Activated naive CD4-positive, alpha-beta T cell treated with anti-CD3 and anti-CD28 coated beads, Interleukin-2, amount 10 ng/mL, durations not matched to agents 7 days and 5 days (primary cell): ENCODE measurements at regions not wholly inside any gene's neighbourhood (a gene's known extent, or its start where the extent isn't known, plus 50 kb on each side); places are given as distances from the start of the nearest gene placed in this dataset.
A peak's percentile ranks its signal among the peaks of the same experiment; 100 is the strongest.
"Not testable (repeated sequence)": the region's sequence is repeated elsewhere in the genome, so short reads cannot be mapped to it uniquely, and the experiment has no call there.

ENCODE experiments used
- CTCF ChIA-PET: fragments of 350-600 bp; sonication (Branson Sonifier 250); formaldehyde crosslinking; loops from one replicate; lab custom pipeline; 2021; ENCODE audit warnings: antibody characterized with exemption; lab: Charles Lee
- DNase-seq: peaks from one replicate; pipeline ENCODE4 v3.0.0-alpha.2; 2020
- H3K27ac Mint-ChIP-seq: one replicate; pipeline ENCODE4 v1.8.0; 2021; ENCODE audit warnings: mild to moderate bottlenecking, moderate library complexity, mixed read lengths
- H3K27me3 Mint-ChIP-seq: one replicate; pipeline ENCODE4 v1.8.0; 2021; ENCODE audit warnings: mild to moderate bottlenecking, mixed read lengths
- H3K36me3 Mint-ChIP-seq: one replicate; pipeline ENCODE4 v1.8.0; 2021; ENCODE audit warnings: mixed read lengths
- H3K4me1 Mint-ChIP-seq: one replicate; pipeline ENCODE4 v1.8.0; 2021; ENCODE audit warnings: mixed read lengths
- H3K4me3 Mint-ChIP-seq: one replicate; pipeline ENCODE4 v1.8.0; 2021; ENCODE audit warnings: mild to moderate bottlenecking, moderate library complexity, mixed read lengths
- H3K9me3 Mint-ChIP-seq: one replicate; pipeline ENCODE4 v1.8.0; 2021; ENCODE audit warnings: mixed read lengths

DNA sequence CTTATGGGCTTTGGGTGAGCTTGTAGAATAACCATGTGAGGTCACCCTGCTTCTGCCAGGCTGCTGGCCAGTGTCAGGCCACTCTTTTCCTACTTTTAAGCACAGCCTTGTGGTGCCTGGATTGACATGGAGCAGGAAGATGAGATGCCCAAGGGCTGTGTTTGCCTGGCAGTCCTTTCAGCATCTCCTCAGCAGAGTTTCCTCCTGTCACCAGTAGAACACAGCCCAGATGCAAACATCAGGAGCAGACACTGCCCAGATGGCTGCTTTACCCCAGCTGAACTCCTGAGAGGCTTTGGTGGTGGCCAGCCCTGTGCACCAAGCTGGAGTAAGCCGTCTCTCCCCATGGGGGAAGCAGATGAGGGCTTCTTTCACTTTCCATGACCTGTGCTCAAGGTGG, 332.0 kb upstream of the FRG2C start:
- not testable (repeated sequence) for H3K36me3 Mint-ChIP-seq, H3K27ac Mint-ChIP-seq

DNA sequence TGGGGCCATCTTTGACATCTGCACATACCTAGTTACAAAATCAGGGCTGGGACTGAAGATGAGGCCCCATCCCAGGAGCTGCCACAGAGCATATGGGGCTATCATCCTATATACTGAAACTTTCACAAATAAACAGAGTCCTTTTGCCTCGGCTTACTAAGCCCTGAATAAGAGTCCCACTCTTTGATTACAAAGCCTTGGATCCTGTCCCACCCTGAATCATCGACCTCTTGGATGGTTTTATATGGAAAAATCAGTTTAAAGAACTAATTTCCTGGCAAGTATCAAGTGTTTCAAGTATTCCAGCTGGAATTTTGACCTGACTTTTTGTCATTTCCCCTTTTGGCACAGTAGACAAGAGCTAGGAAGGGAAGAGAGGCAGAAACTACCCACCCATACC, 331.3 kb upstream of the FRG2C start:
- no peaks in the 10 kb centered on the region for H3K4me1 Mint-ChIP-seq
- no peaks in the 10 kb centered on the region for H3K36me3 Mint-ChIP-seq
- DNase-seq = no peak
- H3K4me3 Mint-ChIP-seq = no peak overlapping the region
- H3K9me3 Mint-ChIP-seq = no peaks in the 10 kb centered on the region
- no peak overlapping the region for H3K27ac Mint-ChIP-seq
- CTCF ChIA-PET = no interaction called here
- H3K27me3 Mint-ChIP-seq = peaks cover 5% of the 10 kb centered on the region

More for the DNA sequence above, 332.0 kb upstream of the FRG2C start:
- DNase-seq, H3K27me3 Mint-ChIP-seq, CTCF ChIA-PET, H3K4me3 Mint-ChIP-seq, H3K9me3 Mint-ChIP-seq, H3K4me1 Mint-ChIP-seq: not testable (repeated sequence)

DNA sequence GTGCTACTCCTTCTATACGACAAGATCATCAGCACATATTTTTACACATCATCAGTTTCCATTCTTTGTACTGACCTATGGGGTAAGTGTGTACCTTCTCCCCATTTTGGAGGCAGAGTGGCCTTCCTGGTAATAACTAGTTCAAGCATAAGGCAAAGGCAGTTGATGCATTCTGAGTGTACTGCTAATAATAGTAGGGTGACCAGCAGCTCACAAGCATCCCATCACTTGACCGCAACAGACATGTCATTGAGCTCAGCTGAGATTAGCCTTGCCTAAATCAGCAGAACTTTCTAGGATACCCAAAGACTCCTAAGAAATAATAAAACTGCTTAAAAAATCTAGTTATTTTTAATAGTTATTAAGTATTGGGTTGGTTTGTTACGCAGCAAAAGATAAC, 329.8 kb upstream of the FRG2C start:
- Mint-ChIP-seq H3K9me3 (no peaks in the 10 kb centered on the region), H3K36me3 (no peaks in the 10 kb centered on the region), H3K4me3 (no peak overlapping the region), H3K27me3 (peaks cover under 1% of the 10 kb centered on the region), H3K27ac (no peak overlapping the region), H3K4me1 (no peaks in the 10 kb centered on the region)
- CTCF ChIA-PET = no interaction called here
- no peak for DNase-seq

DNA sequence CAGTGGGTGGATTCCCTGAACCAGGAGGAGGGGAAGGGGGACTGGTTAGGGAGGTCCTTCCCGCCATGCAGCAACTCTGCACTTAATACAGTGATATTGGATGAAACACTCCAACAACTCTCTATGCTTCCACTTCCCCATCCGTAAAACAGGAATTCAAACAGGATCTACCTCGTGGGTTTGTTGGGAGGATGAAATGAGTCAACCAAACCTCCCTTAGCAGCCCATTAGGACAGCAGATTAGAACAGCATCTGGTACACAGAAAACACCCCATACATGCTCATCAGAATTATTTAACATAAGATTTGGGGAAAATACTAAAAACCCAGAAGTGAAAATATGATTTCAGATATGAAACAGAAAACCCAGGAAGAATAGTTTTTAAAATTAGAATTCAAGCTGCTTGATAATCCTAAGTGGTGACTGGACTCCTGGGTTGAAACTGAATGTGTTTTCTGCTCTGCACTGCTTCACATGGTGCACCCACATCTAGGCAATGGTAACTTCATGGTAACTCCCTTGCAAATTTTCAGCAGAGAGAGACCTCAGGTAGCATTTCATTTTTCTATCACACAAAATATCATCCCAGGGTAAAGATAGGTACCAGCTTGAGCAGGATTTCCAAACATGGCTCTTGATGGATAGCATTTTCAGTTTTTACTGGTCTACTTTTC, 326.8 kb upstream of the FRG2C start:
- Mint-ChIP-seq H3K9me3 (no peaks in the 10 kb centered on the region), H3K27me3 (no peaks in the 10 kb centered on the region), H3K36me3 (no peaks in the 10 kb centered on the region), H3K27ac (no peak overlapping the region), H3K4me1 (no peaks in the 10 kb centered on the region), H3K4me3 (no peak overlapping the region)
- CTCF ChIA-PET = no interaction called here
- DNase-seq = no peak

DNA sequence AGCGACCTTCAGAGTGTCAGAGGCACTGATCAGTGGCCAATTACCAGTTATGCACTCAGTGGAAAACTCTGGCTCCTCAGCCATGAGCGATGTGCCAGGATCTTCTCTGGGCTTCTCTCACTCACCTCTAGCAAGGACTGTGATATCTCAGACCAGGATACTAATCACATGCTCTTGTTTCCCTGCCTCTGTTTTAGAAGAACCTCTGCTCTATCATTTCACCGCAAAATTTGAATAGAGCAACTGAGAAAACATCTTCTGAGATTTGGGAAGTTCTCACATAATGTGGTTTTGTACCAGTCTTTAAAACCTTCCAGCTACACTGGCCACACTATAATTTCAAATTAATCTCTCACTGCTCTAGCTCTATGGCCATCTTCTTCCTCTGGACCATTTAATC, 325.8 kb upstream of the FRG2C start:
- CTCF ChIA-PET = no interaction called here
- H3K27me3 Mint-ChIP-seq = no peaks in the 10 kb centered on the region

DNA sequence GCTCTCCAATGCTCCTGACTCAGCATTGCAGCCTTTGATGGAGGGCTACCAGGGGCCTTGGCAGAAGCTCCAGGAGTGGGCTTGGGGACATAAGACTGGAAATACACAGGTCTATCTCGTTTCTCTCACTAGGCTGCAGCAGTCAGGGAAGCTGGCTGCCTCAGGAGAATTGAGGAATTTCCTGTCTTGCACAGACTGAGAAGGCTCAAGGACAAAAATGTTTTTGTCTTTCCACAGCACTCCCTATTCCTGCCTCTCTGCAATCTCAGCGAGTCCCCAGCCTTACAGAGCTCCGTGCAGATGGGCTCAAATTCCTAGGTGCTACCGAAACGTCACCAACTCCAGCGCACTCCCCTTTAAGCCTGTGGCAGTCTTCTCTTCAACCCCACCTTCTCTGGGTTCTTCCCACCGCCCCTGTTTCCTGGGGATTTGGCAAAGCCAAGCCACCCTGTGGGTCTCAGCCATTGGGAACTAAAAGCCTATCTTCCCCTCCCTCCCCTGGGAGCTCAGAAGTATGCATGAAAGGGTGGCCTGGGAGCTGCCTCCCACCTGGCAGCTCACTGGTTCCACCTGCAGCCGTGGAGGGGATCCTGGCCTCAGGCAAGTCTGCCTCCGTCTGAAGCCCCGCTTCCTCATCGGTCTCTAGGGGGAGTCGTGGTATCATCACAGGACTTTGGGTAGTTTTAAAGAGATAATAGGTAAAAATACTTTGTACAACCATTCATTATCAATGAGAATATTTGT, 322.6 kb upstream of the FRG2C start:
- Mint-ChIP-seq H3K27ac (no peak overlapping the region), H3K36me3 (no peaks in the 10 kb centered on the region), H3K27me3 (no peaks in the 10 kb centered on the region), H3K4me1 (no peaks in the 10 kb centered on the region), H3K9me3 (no peaks in the 10 kb centered on the region), H3K4me3 (no peak overlapping the region)
- DNase-seq = no peak
- CTCF ChIA-PET = no interaction called here

More for the DNA sequence above, 325.8 kb upstream of the FRG2C start:
- H3K36me3 Mint-ChIP-seq = no peaks in the 10 kb centered on the region
- H3K4me1 Mint-ChIP-seq = no peaks in the 10 kb centered on the region
- H3K9me3 Mint-ChIP-seq = no peaks in the 10 kb centered on the region
- H3K27ac Mint-ChIP-seq = no peak overlapping the region
- no peak for DNase-seq
- H3K4me3 Mint-ChIP-seq = no peak overlapping the region

DNA sequence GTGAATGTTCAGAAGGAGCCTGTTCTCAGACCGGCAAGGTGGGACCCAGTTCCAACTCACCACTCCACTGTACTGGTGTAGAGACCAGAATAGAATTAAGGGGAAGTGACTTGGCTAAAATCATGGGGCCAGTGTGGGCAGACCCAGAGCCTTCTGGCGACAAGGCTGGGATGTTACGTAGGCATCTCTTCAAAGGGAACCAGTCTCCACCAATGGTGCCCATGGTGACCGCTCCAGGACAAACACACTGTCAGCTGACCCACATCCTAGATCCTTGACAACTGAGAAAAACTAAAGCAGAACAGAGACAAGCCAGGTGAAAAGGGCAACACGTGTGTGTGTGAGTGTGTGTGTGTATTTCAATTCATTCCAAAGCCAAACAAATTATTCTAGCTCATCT, 321.7 kb upstream of the FRG2C start:
- Mint-ChIP-seq H3K27me3 (no peaks in the 10 kb centered on the region), H3K4me1 (no peaks in the 10 kb centered on the region), H3K36me3 (no peaks in the 10 kb centered on the region), H3K4me3 (no peak overlapping the region), H3K27ac (no peak overlapping the region), H3K9me3 (no peaks in the 10 kb centered on the region)
- no peak for DNase-seq
- CTCF ChIA-PET = no interaction called here

DNA sequence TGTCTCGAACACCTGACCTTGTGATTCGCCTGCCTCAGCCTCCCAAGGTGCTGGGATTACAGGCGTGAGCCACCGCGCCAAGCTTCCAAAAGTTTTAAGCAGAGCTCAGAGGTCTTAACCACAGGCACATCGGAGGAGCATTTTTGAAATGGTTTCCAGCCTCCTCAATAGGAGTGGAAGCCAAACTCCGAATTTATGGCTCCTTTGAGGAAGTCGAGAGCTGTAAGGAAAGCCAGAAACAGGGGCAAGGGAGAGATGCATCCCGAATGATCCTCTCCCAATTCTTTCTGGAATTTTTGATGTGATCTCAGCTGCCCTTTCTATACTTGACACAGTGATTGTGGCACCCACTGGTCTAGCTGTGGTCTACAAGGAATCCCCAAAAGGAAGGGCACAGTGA, 313.6 kb upstream of the FRG2C start:
- CTCF ChIA-PET, H3K9me3 Mint-ChIP-seq, H3K27ac Mint-ChIP-seq, H3K4me3 Mint-ChIP-seq, H3K27me3 Mint-ChIP-seq, H3K36me3 Mint-ChIP-seq, H3K4me1 Mint-ChIP-seq, DNase-seq: not testable (repeated sequence)

DNA sequence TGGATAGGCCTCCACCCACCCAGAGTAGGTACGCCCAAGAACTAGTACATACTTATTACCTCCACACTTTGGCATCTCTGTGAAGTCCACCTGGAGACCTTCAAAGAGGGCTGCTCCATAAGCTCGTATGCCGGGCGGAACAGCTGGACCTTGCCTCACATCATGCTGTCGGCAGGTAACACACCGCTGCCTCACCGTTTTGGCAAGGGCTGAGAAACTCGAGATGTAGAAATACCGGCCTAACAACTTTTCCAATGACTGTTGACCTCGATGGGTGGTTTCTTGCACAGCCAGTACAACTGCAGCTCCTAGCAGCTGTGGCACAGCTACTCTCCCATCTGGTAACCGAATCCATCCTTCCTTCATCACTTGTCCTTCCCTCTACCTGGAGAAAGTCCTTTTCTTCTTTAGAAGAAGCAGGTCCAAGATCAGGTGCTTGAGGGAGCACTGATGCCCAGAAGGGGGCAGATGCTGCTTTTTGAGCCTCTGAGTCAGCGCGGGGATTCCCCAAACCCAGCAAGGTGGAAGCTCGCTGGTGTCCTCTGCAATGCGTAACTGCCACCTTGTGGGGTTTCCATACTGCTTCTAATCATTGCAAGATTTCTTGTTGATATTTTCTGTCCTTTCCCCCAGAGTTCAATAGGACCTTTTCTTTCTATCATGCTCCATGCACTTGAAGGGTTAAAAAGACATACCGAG, 301.9 kb upstream of the FRG2C start:
- H3K4me3 Mint-ChIP-seq, CTCF ChIA-PET, H3K27ac Mint-ChIP-seq, H3K9me3 Mint-ChIP-seq, H3K4me1 Mint-ChIP-seq, H3K36me3 Mint-ChIP-seq, H3K27me3 Mint-ChIP-seq: not testable (repeated sequence)
- peak; percentile 42 for DNase-seq

DNA sequence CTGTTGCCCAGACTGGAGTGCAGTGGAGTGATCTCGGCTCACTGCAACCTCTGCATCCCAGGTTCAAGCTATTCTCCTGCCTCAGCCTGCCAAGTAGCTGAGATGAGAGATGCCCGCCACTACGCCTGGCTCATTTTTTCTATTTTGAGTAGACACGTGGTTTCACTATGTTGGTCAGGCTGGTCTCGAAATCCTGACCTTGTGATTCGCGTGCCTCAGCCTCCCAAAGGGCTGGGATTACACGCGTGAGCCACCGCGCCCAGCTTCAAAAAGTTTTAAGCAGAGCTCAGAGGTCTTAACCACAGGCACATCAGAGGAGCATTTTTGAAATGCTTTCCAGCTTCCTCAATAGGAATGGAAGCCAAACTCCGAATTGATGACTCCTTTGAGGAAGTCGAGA, 291.2 kb upstream of the FRG2C start:
- H3K36me3 Mint-ChIP-seq, H3K9me3 Mint-ChIP-seq, H3K27me3 Mint-ChIP-seq, H3K4me3 Mint-ChIP-seq, DNase-seq, H3K4me1 Mint-ChIP-seq, CTCF ChIA-PET, H3K27ac Mint-ChIP-seq: not testable (repeated sequence)

DNA sequence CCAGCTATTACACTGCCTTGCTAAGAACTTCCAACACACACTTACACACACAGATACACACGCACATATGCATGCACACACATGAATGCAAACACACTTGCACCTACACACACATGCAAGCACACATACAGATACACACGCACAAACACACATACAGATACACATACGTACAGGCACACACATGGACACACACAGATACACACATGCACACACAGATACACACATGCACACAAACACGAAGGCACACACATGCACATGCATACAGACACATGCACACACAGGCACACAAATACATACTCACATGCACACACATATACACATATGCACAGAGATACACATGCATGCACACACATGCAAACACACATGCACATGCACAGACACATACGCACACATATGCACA, 284.3 kb upstream of the FRG2C start:
- H3K4me3 Mint-ChIP-seq, CTCF ChIA-PET, H3K36me3 Mint-ChIP-seq, H3K4me1 Mint-ChIP-seq, H3K27ac Mint-ChIP-seq, H3K27me3 Mint-ChIP-seq, DNase-seq: not testable (repeated sequence)
- H3K9me3 Mint-ChIP-seq = peaks cover 22% of the 10 kb centered on the region

DNA sequence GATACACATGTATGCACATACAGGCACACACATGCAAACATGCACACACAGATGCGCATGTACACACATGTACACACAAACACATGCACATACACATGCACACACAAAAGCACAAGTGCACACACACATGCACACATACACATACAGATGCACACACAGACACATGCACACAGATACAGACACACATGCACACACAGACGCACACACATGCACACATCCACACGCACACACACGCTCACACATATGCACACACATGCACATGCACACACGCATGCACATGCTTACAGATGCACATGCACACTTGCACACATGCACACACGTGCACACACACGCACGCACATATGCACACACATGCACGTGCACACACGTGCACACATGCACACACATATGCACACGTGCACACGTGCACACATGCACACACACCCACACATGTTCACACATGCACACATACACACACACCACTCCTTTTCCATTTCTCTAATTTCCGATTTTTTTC, 283.8 kb upstream of the FRG2C start:
- CTCF ChIA-PET = no interaction called here
- Mint-ChIP-seq H3K27me3 (no peaks in the 10 kb centered on the region), H3K4me3 (no peak overlapping the region), H3K4me1 (no peaks in the 10 kb centered on the region), H3K36me3 (no peaks in the 10 kb centered on the region), H3K27ac (no peak overlapping the region), H3K9me3 (peaks cover 22% of the 10 kb centered on the region)
- no peak for DNase-seq

DNA sequence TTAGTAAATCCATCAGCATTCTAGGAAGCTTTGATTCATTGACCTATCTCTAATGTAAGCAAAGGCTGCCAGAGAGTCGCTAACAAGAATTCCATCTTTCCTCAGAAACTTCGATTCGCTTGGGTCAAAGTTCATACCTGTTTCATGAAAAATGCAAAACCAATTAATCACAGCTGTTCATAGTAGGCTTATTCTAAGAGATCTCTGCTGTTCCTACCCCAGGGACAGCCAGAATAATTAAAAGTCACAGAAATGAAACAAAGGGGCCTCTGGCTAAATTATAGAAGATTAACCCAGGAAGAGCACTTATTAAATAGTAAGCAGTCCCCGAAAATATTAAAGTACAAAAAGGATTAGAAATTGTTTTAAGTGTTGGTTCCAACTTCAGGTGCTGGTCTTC, 280.1 kb upstream of the FRG2C start:
- peaks cover 18% of the 10 kb centered on the region for H3K9me3 Mint-ChIP-seq
- H3K36me3 Mint-ChIP-seq, H3K4me1 Mint-ChIP-seq, DNase-seq, H3K4me3 Mint-ChIP-seq, H3K27ac Mint-ChIP-seq, H3K27me3 Mint-ChIP-seq, CTCF ChIA-PET: not testable (repeated sequence)

DNA sequence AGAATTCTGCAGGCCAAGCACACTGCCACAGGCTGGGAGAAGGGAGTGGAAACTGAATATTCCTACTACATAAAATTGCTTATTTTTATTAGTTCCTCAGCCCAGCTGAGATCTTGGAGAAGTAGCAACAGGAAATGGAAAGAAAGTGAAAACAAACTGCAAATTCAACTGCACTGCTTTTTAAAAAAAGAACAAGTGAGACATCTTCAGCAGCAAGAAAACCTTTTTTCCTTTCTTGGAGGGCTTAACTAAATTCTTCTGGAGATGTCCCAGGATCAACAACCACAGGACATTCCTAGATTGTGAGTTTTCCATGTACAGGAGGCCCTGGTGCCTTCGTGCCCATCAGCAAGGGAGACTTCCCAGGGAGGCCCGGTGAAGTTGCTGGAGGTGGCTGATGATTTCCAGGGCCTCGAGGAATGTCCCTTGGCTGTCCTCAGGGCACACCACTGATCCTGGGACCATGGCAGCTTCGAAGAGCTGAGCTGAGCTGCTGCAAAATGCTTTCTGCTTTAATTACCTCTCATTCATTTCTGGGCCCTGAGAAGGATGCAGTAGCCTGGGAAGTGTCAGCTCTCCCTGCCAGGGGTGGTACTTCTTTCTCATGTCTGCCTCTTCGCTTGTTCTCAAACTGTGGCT, 275.5 kb upstream of the FRG2C start:
- H3K27me3 Mint-ChIP-seq, DNase-seq, CTCF ChIA-PET, H3K36me3 Mint-ChIP-seq, H3K4me1 Mint-ChIP-seq, H3K4me3 Mint-ChIP-seq, H3K27ac Mint-ChIP-seq, H3K9me3 Mint-ChIP-seq: not testable (repeated sequence)
